ENCODE measurements at regions not wholly inside any gene's neighbourhood (a gene's known extent, or its start where the extent isn't known, plus 50 kb on each side); places are given as distances from the start of the nearest gene placed in this dataset.

DNA sequence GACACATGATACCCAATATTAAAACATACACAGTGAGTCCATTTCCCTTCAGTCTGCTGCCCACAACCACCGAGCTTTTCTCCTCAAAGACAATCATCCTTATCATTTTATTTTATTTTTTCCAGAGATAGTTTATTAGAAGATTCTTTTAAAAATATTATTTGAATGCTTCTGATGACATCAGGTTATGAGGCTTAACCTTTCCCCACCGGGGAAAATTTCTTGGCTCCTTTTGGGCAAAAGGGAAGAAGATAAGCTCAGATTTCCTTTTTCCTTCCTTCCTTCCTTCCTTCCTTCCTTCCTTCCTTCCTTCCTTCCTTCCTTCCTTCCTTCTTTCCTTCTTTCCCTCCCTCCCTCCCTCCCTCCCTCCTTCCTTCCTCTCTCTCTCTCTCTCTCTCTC lies 149.5 kb upstream of the CITED2 start:
- peak; percentile 83 for DNase-seq (ENCODE audit: low spot score)
- ChIA-PET POLR2A (ENCODE audit: low non-redundant PET) (interaction anchor here (0.6 to 1.0 kb wide), 4 partner anchors 148 to 523 kb away, joined by 3 read pairs; partner anchors contain the start of gene CITED2), CTCF (interaction anchor here (0.7 to 1.2 kb wide), 4 partner anchors 148 to 761 kb away, joined by 3 to 6 read pairs (median 4); no protein-coding TSS in a partner anchor)
- Histone ChIP-seq H3K27ac (ENCODE audit: low read depth, low read length, poor library complexity, severe bottlenecking) (peak overlapping the region; percentile 95), H3K27me3 (replicated peaks; ENCODE audit: insufficient read depth, low read depth, low read length, poor library complexity) (no peaks in the 10 kb centered on the region), H3K4me1 (ENCODE audit: insufficient read depth, low read length, poor library complexity, severe bottlenecking) (peaks cover 40% of the 10 kb centered on the region), H3K9me3 (ENCODE audit: low read depth, low read length, poor library complexity, severe bottlenecking) (peaks cover 4% of the 10 kb centered on the region), H3K4me3 (ENCODE audit: low read depth, low read length, poor library complexity, severe bottlenecking) (no peak overlapping the region), H3K36me3 (ENCODE audit: insufficient read depth, low read length, poor library complexity, severe bottlenecking) (no peaks in the 10 kb centered on the region)
- TF ChIP-seq EZH2 (IDR thresholded peaks at IDR 0.05; ENCODE audit: borderline replicate concordance, low read depth, low read length, poor library complexity, severe bottlenecking) (no peak), CTCF (conservative IDR thresholded peaks at IDR 0.05; ENCODE audit: low read depth, low read length) (no peak)
- BruUV-seq (replicated peaks): no TSS peak
- intact Hi-C loops (cut with micrococcal nuclease; ENCODE audit: unreplicated experiment): loop anchor here (1.0 to 2.0 kb wide), 4 partner anchors 150 to 763 kb away; partner anchors contain the start of gene CITED2

DNA sequence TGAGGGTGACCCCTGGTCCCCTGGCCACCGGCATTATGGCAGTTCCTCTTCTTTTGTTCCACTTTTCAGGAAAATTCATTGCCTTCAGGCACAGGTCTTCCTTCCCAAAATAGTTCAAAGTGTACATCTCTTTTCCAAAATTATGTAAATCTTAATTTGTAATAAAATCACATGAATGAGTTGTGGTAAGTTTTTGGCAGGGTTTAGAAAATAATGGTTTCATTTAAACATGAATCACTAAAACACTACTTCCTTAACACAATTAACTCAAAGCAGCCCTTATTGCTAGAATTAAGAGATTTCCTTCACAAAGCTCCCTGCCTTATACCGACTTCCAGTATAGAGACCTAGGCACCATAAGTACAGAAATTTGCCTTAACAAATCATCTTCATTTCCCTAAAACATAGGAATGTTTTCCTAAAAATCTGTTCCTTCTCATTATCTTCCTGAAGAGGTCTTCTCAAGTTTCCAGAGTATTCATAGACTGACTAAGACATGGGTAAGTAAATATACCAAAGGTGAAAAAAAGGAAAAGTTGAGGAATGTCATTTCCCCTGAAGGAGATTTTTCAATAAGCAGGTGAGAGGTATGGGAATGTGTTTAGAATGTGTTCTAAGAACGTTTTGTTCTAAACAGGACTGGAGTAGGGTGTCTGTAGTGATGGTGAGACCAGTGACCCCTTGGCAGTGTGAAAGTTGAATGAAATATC lies 148.2 kb upstream of the CITED2 start:
- Histone ChIP-seq H3K36me3 (ENCODE audit: insufficient read depth, low read length, poor library complexity, severe bottlenecking) (no peaks in the 10 kb centered on the region), H3K9me3 (ENCODE audit: low read depth, low read length, poor library complexity, severe bottlenecking) (peaks cover 3% of the 10 kb centered on the region), H3K4me1 (ENCODE audit: insufficient read depth, low read length, poor library complexity, severe bottlenecking) (peaks cover 35% of the 10 kb centered on the region), H3K4me3 (ENCODE audit: low read depth, low read length, poor library complexity, severe bottlenecking) (no peak overlapping the region), H3K27me3 (replicated peaks; ENCODE audit: insufficient read depth, low read depth, low read length, poor library complexity) (no peaks in the 10 kb centered on the region), H3K27ac (ENCODE audit: low read depth, low read length, poor library complexity, severe bottlenecking) (peak overlapping the region; percentile 94)
- POLR2A ChIA-PET (ENCODE audit: low non-redundant PET): interaction anchor here (0.5 kb wide), 1 partner anchor 148 kb away, joined by 3 read pairs; the partner anchor contains the start of gene CITED2
- DNase-seq (ENCODE audit: low spot score): peak; percentile 52
- intact Hi-C loops (cut with micrococcal nuclease; ENCODE audit: unreplicated experiment): loop anchor here (1.0 kb wide), 1 partner anchor 148 kb away; the partner anchor contains the start of gene CITED2
- CTCF ChIA-PET: interaction anchor here (1.0 kb wide), 1 partner anchor 153 kb away, joined by 3 read pairs; no protein-coding TSS in a partner anchor
- TF ChIP-seq EZH2 (IDR thresholded peaks at IDR 0.05; ENCODE audit: borderline replicate concordance, low read depth, low read length, poor library complexity, severe bottlenecking) (no peak), CTCF (conservative IDR thresholded peaks at IDR 0.05; ENCODE audit: low read depth, low read length) (no peak)
- TSS peak; percentile 67 for BruUV-seq (replicated peaks)

GRCh38 chr6:139521338-139521737 lies 146.9 kb upstream of the CITED2 start:
- no peaks in the 10 kb centered on the region for H3K9me3 ChIP-seq (ENCODE audit: low read depth, low read length, poor library complexity, severe bottlenecking)
- ChIA-PET POLR2A (ENCODE audit: low non-redundant PET) (no interaction called here), CTCF (no interaction called here)
- intact Hi-C loops (cut with micrococcal nuclease; ENCODE audit: unreplicated experiment): no loop called here
- no peak for DNase-seq (ENCODE audit: low spot score)
- no peaks in the 10 kb centered on the region for H3K36me3 ChIP-seq (ENCODE audit: insufficient read depth, low read length, poor library complexity, severe bottlenecking)
- H3K27ac ChIP-seq (ENCODE audit: low read depth, low read length, poor library complexity, severe bottlenecking): no peak overlapping the region
- TF ChIP-seq CTCF (conservative IDR thresholded peaks at IDR 0.05; ENCODE audit: low read depth, low read length): no peak
- no peak for TF ChIP-seq EZH2 (IDR thresholded peaks at IDR 0.05; ENCODE audit: borderline replicate concordance, low read depth, low read length, poor library complexity, severe bottlenecking)
- H3K4me3 ChIP-seq (ENCODE audit: low read depth, low read length, poor library complexity, severe bottlenecking): no peak overlapping the region
- BruUV-seq (replicated peaks): no TSS peak
- peaks cover 35% of the 10 kb centered on the region for H3K4me1 ChIP-seq (ENCODE audit: insufficient read depth, low read length, poor library complexity, severe bottlenecking)
- H3K27me3 ChIP-seq (replicated peaks; ENCODE audit: insufficient read depth, low read depth, low read length, poor library complexity): no peaks in the 10 kb centered on the region

Data from A673 (cell line).